AG04449 (cell line): ENCODE measurements at regions not wholly inside any gene's neighbourhood (a gene's known extent, or its start where the extent isn't known, plus 50 kb on each side); places are given as distances from the start of the nearest gene placed in this dataset.

Experiments
- CTCF ChIA-PET: fragments of 350-600 bp; formaldehyde crosslinking; extraction: SDS; loops from one replicate; lab custom pipeline; 2021; ENCODE audit warnings: antibody characterized with exemption; lab: Yijun Ruan, JAX
- POLR2A ChIA-PET: fragments of 400-600, 350-600 bp; formaldehyde crosslinking; extraction: SDS; loops from one replicate; lab custom pipeline; 2020; ENCODE audit warnings: antibody characterized with exemption, inconsistent platforms; lab: Yijun Ruan, JAX
- DNase-seq: peaks from one replicate; pipeline ENCODE4 v3.0.0-alpha.2; 2010; ENCODE audit warnings: low read depth, low spot score
- H3K4me3 ChIP-seq: 2 replicates; pipeline ENCODE4 v1.5.1; 2011; ENCODE audit warnings: low read depth, mild to moderate bottlenecking, control low read depth, low read length
- TF ChIP-seq, protein P1 (sequence below): IDR thresholded peaks from one replicate; pipeline ENCODE4 v1.5.1; 2011; ENCODE audit warnings: mild to moderate bottlenecking, moderate library complexity, low read length, control low read depth, inconsistent platforms; ENCODE audit not compliant: insufficient read depth; ENCODE audit errors: missing control alignments

DNA sequence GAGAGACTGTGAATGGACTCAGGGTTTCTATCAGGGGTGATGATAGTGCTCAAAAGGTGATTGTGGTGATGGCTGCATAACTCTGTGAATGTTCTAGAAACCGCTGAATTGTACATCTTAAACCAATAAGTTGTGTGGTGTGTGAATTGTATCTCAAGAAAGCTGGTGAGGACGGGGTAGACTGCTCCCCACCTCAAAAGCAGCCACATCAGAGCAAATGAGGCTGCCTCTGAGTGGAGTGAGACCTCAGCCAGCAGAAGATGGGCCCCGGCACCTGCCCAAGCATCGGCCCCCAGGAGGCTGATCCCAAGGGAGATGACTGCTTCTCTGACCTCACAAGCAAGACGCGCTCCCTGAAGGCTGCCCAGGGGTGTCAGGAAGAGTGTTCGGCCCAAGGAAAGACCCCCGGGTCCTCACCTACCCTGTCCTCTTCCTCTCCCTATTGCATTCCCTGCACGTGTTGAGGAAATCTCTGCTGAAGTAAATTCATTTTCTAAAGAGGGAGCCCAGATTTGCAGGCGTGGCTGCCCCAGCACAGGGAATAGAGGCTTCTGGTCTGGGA, 279.3 kb upstream of the SHH start:
- no peak overlapping the region for H3K4me3 ChIP-seq
- no peak for DNase-seq
- ChIA-PET POLR2A (no interaction called here), CTCF (no interaction called here)
- TF ChIP-seq, protein P1, sequence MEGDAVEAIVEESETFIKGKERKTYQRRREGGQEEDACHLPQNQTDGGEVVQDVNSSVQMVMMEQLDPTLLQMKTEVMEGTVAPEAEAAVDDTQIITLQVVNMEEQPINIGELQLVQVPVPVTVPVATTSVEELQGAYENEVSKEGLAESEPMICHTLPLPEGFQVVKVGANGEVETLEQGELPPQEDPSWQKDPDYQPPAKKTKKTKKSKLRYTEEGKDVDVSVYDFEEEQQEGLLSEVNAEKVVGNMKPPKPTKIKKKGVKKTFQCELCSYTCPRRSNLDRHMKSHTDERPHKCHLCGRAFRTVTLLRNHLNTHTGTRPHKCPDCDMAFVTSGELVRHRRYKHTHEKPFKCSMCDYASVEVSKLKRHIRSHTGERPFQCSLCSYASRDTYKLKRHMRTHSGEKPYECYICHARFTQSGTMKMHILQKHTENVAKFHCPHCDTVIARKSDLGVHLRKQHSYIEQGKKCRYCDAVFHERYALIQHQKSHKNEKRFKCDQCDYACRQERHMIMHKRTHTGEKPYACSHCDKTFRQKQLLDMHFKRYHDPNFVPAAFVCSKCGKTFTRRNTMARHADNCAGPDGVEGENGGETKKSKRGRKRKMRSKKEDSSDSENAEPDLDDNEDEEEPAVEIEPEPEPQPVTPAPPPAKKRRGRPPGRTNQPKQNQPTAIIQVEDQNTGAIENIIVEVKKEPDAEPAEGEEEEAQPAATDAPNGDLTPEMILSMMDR: no peak

DNA sequence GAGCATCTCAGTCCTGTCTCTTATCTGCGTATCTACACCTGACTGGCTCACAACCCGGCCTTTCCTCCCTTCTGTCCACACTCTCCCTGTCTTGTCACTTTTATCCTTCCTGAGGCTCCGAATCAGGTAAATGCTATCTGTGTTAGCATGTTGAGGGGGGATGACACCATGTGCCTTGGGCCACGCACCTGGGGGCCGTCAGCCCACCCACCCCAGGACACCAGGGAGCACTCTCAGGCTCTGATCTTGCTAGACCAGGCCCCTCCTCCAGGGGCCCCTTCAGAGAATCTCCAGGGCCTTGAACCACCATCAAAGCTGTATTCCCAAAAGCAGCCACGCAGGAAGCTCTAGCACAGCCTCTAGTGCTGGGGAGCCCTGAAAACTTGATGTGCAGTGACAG, 278.7 kb upstream of the SHH start:
- POLR2A ChIA-PET: no interaction called here

DNA sequence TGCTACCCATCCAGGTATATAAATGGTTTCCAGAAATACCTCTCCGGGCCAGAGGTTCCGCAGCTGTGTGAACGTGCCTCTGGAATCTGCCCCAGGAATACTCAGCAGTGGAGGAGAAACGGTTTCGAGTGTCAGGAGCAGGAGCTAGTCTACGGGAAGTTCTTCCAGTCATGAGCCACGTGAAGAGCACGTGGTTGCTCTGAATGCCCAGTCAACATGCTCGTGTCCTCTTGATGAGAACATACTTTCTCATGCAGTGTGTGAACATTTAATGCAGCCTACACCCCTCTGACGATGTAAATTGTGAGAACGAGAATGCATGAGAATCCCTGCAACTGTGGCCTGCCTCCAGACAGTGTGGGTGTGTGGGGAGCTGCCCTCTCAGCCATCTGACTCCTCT, 277.0 kb upstream of the SHH start:
- TF ChIP-seq, protein P1: no peak
- DNase-seq: no peak
- ChIA-PET POLR2A (no interaction called here), CTCF (no interaction called here)
- no peak overlapping the region for H3K4me3 ChIP-seq

More for the DNA sequence above, 278.7 kb upstream of the SHH start:
- DNase-seq: no peak
- H3K4me3 ChIP-seq: no peak overlapping the region
- TF ChIP-seq, protein P1: no peak
- CTCF ChIA-PET: no interaction called here

DNA sequence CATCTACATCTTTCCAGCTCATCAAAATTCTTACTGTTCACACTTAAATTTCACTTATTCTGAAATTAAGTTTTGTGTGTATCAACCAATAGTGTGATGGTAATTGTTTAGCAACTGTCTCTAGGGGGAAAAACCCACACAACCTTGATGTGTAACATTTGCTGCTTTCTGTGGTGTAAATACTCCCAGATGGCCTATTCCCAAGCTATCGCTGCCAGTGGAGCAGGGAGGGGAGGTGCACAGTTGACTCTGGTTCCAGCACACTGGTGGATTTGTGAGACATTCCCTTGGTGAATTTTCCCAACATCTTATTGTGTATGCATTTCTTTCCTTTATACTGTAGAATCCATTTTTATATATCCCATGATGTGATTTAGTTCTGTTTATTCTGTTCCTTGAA, 275.9 kb upstream of the SHH start:
- no peak overlapping the region for H3K4me3 ChIP-seq
- TF ChIP-seq, protein P1: no peak
- CTCF ChIA-PET: no interaction called here
- no peak for DNase-seq
- POLR2A ChIA-PET: no interaction called here

DNA sequence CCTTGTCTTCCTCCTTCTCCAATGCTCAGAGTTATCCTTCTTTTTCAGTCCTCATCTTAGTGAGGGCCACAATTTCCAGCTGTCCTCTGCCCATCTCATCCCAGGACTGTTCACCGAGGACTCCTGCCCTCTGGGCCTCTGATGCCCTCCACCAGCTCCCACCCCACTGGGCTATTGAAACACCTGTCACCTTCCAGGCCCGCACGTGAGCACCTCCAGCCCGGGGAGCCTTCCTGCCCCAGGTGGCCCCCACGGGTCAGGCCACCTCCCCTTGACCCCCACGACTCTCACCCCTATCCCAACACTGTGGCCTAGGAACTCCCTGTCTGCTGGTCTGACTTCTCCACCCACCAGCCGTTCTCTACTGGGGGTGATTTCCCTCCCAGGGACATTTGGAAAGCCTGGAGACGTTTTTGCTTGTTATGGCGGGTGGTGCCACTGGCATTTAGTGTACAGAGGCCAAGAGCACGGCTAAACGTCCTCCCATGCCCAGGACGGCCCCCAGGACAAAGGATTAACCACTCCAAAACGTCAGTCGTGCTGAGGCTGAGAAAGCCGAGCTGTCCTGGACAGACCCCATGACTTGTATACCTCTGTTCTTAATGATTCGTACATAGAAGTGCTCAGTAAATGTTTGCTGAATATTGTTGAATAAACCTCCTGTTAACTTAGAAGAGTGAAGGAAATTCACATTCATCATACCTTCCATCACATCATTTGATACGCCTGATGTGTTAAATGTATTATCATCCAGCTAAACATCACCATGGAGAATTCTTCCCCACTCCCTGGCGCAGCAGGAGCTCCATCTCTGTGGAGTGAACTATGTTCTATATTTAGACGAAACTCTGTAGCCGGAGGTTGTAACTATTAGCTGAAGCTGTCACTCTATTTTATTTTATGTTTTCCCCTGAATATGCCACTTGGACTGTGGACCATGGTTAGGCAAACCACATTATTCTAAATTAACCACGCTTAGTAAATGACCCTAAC, 270.1 kb upstream of the SHH start:
- TF ChIP-seq, protein P1: no peak
- H3K4me3 ChIP-seq: no peak overlapping the region
- DNase-seq: no peak
- ChIA-PET POLR2A (no interaction called here), CTCF (no interaction called here)

DNA sequence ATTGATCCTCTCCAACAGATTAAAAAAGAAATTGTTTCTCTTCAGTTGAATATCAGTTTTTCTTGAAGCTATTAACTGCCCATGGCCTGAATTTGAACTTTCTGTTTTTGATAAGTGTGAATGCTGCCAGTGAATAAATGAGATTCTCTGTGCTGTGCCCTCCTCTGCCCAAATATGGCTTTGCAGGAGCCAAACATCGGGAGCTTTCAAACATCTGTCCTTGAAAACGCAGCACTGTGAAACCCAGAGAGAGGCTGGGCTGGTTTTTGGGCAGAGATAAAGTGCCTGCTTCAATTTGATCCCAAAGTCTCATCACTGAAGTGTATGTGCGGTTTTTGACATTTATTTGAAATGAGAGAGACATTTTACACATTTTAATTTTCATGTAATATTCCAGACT, 268.3 kb upstream of the SHH start:
- CTCF ChIA-PET: no interaction called here
- TF ChIP-seq, protein P1: no peak
- POLR2A ChIA-PET: no interaction called here
- no peak for DNase-seq
- no peak overlapping the region for H3K4me3 ChIP-seq
